OCI-LY7 (cell line): ENCODE measurements at regions not wholly inside any gene's neighbourhood (a gene's known extent, or its start where the extent isn't known, plus 50 kb on each side); places are given as distances from the start of the nearest gene placed in this dataset.

Experiments
- EZH2phosphoT487 ChIP-seq: fragments of 200-600 bp; sonication (generic); IDR thresholded peaks from 2 replicates; pipeline ENCODE4 v1.6.1; 2018; ENCODE audit warnings: low read depth, borderline replicate concordance, mild to moderate bottlenecking, mixed run types, antibody characterized with exemption, low read length, moderate library complexity, mixed read lengths
- TF ChIP-seq, protein P1 (sequence below): fragments of 200-600 bp; sonication (generic); conservative IDR thresholded peaks from 2 replicates; pipeline ENCODE4 v1.5.1; 2014; ENCODE audit warnings: mild to moderate bottlenecking, antibody characterized with exemption, low read length, moderate library complexity, mixed read lengths

DNA sequence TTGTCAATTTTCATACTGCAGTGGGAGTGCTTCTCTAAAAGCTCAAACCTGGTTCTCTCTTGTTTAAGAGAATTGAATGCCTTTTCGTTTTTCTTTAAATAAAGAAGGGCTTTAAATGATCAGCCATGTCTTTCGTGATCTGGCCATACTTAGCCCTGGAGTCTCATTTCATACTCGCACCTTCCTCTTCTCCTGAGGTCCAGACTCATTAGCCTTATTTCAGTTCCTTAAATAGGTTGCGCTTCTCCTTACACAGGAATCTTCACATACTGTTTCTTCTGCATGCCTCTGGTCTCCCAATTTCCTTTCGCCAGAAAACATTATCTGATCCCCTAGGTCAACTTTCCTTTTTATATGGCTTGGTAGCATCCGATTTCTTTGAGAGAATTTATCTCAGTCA, 565.6 kb upstream of the TENM3 start:
- TF ChIP-seq, protein P1, sequence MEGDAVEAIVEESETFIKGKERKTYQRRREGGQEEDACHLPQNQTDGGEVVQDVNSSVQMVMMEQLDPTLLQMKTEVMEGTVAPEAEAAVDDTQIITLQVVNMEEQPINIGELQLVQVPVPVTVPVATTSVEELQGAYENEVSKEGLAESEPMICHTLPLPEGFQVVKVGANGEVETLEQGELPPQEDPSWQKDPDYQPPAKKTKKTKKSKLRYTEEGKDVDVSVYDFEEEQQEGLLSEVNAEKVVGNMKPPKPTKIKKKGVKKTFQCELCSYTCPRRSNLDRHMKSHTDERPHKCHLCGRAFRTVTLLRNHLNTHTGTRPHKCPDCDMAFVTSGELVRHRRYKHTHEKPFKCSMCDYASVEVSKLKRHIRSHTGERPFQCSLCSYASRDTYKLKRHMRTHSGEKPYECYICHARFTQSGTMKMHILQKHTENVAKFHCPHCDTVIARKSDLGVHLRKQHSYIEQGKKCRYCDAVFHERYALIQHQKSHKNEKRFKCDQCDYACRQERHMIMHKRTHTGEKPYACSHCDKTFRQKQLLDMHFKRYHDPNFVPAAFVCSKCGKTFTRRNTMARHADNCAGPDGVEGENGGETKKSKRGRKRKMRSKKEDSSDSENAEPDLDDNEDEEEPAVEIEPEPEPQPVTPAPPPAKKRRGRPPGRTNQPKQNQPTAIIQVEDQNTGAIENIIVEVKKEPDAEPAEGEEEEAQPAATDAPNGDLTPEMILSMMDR = no peak
- no peak for TF ChIP-seq EZH2phosphoT487
